ENCODE measurements at regions not wholly inside any gene's neighbourhood (a gene's known extent, or its start where the extent isn't known, plus 50 kb on each side); places are given as distances from the start of the nearest gene placed in this dataset.

- no peak overlapping the region for H4K8ac ChIP-seq (ENCODE audit: low read depth in 2 of 2, low read length in 2 of 2)
- no peak overlapping the region for H3K14ac ChIP-seq (replicated peaks; ENCODE audit: low read depth, low read length)
- H3K23ac ChIP-seq (ENCODE audit: low read depth, low read length) = no peak overlapping the region
- peaks cover 4% of the 10 kb centered on the region for H3K9me3 ChIP-seq (ENCODE audit: control insufficient read depth, insufficient read depth, low read length)
- no peak overlapping the region for H3K4me2 ChIP-seq (ENCODE audit: low read depth, low read length)
- peak; percentile 25 for DNase-seq
- H4K91ac ChIP-seq (ENCODE audit: insufficient read depth, low read depth, low read length) = no peak overlapping the region
- TF ChIP-seq MXI1 (IDR thresholded peaks at IDR 0.05; ENCODE audit: borderline replicate concordance, low read depth, low read length) = no peak
- TF ChIP-seq SMC3 (IDR thresholded peaks at IDR 0.05; ENCODE audit: low read depth, low read length) = no peak
- no peak for TF ChIP-seq RAD21 (IDR thresholded peaks at IDR 0.05; ENCODE audit: low read length)
- no peak for TF ChIP-seq ELK1 (IDR thresholded peaks at IDR 0.05; ENCODE audit: borderline replicate concordance, low read depth, low read length)
- no peak for TF ChIP-seq CEBPB (IDR thresholded peaks at IDR 0.05; ENCODE audit: low read depth, low read length)
- TF ChIP-seq CTCF (conservative IDR thresholded peaks at IDR 0.05; ENCODE audit: low read depth, low read length) = no peak
- no peak for TF ChIP-seq RCOR1 (IDR thresholded peaks at IDR 0.05; ENCODE audit: insufficient replicate concordance, low read length)
- TF ChIP-seq FOS (IDR thresholded peaks at IDR 0.05; ENCODE audit: low read depth, low read length) = no peak
- no peak for TF ChIP-seq USF2 (IDR thresholded peaks at IDR 0.05; ENCODE audit: low read depth, low read length)
- TF ChIP-seq MAFK (IDR thresholded peaks at IDR 0.05; ENCODE audit: low read depth, low read length) = no peak
- TF ChIP-seq CHD1 (IDR thresholded peaks at IDR 0.05; ENCODE audit: low read depth, low read length) = no peak
- no peak for TF ChIP-seq POLR2A (IDR thresholded peaks at IDR 0.05; ENCODE audit: low read depth, low read length)
- no peak for TF ChIP-seq MAZ (IDR thresholded peaks at IDR 0.05; ENCODE audit: borderline replicate concordance, low read depth, low read length)
- no peak for TF ChIP-seq NFE2L2 (IDR thresholded peaks at IDR 0.05; ENCODE audit: low read depth, low read length)
- TF ChIP-seq RFX5 (IDR thresholded peaks at IDR 0.05; ENCODE audit: low read depth, low read length) = no peak
- TF ChIP-seq BHLHE40 (IDR thresholded peaks at IDR 0.05; ENCODE audit: low read depth, low read length) = no peak
- no peak overlapping the region for H3K9ac ChIP-seq (ENCODE audit: low read depth, low read length)
- no peak overlapping the region for H2BK120ac ChIP-seq (ENCODE audit: low read depth, low read length)
- ATAC-seq (ENCODE audit: low read depth) = no peak
- no peaks in the 10 kb centered on the region for H3K36me3 ChIP-seq (ENCODE audit: control insufficient read depth, insufficient read depth, low read length)
- BruUV-seq (replicated peaks) = no TSS peak
- no peak overlapping the region for H3K18ac ChIP-seq (ENCODE audit: low read depth, low read length)
- H3K56ac ChIP-seq (ENCODE audit: extremely low read depth, insufficient read depth, low read length) = no peak overlapping the region
- H3K27ac ChIP-seq (ENCODE audit: insufficient read depth, low read length) = no peak overlapping the region
- no peak overlapping the region for H2BK15ac ChIP-seq (ENCODE audit: low read depth, low read length)
- POLR2A ChIA-PET (ENCODE audit: unreplicated experiment) = no interaction called here
- no peak overlapping the region for H3K4ac ChIP-seq (ENCODE audit: low read depth, low read length)
- H2AFZ ChIP-seq (replicated peaks; ENCODE audit: low read length, poor library complexity) = peak overlapping the region; percentile 32
- no peak overlapping the region for H2BK5ac ChIP-seq (ENCODE audit: low read depth, low read length, poor library complexity, severe bottlenecking)
- no peak overlapping the region for H4K5ac ChIP-seq (ENCODE audit: low read depth, low read length)
- H3K4me1 ChIP-seq (ENCODE audit: control insufficient read depth, insufficient read depth, low read length) = no peaks in the 10 kb centered on the region
- H4K20me1 ChIP-seq (ENCODE audit: insufficient read depth, low read length) = no peaks in the 10 kb centered on the region
- no peak overlapping the region for H2AK5ac ChIP-seq (ENCODE audit: low read depth, low read length)
- H3K9me1 ChIP-seq (ENCODE audit: insufficient read depth, low read length) = no peaks in the 10 kb centered on the region
- H3K4me3 ChIP-seq (ENCODE audit: insufficient read depth, low read depth, low read length) = no peak overlapping the region
- no peak overlapping the region for H2BK20ac ChIP-seq (ENCODE audit: low read depth, low read length)
- CTCF ChIA-PET = no interaction called here
- no CpG with 5 or more reads among the region's 3 CpGs for WGBS, 2 experiments (ENCODE audit: extremely low coverage in 2 of 2, insufficient read length in 1 of 2)
- H2AK9ac ChIP-seq (replicated peaks; ENCODE audit: low read depth, low read length, poor library complexity) = no peak overlapping the region
- in situ Hi-C loops (cut with MboI; ENCODE audit: low sequenced_read_pairs) = no loop called here
- H3K27me3 ChIP-seq (ENCODE audit: control insufficient read depth, insufficient read depth, low read length) = no peaks in the 10 kb centered on the region
- dilution Hi-C loops (cut with HindIII; ENCODE audit: low sequenced_read_pairs, unreplicated experiment) = no loop called here
- intact Hi-C loops (cut with micrococcal nuclease) = no loop called here
- H3K79me1 ChIP-seq (ENCODE audit: low read depth in 1 of 2, low read length in 2 of 2) = no peaks in the 10 kb centered on the region
Measured at GRCh38 chr5:112049738-112050137, 292.7 kb upstream of the NREP start.
